GM23338 (cell line): ENCODE measurements at regions not wholly inside any gene's neighbourhood (a gene's known extent, or its start where the extent isn't known, plus 50 kb on each side); places are given as distances from the start of the nearest gene placed in this dataset.

Experiments used
- ATAC-seq: fragments of 200-7000 bp; cut with Tn5 transposase; 3 replicates; pipeline ENCODE4 v1.9.1; 2020
- DNase-seq: peaks from one replicate; pipeline ENCODE4 v3.0.0-alpha.2; 2015; ENCODE audit warnings: low spot score
- H2AFZ ChIP-seq: fragments of 200-600 bp; sonication (generic); 2 replicates; pipeline ENCODE4 v1.8.0; 2016; ENCODE audit warnings: antibody characterized with exemption, mild to moderate bottlenecking, moderate library complexity
- H3F3A ChIP-seq: fragments of 200-600 bp; sonication (generic); replicated peaks from 2 replicates; pipeline ENCODE4 v1.8.0; 2017; ENCODE audit warnings: antibody characterized with exemption, mixed run types, low read depth
- H3K27ac ChIP-seq: fragments of 200-600 bp; sonication (generic); 2 replicates; pipeline ENCODE4 v1.6.1; 2016; ENCODE audit warnings: low read depth
- H3K27me3 ChIP-seq: fragments of 200-600 bp; sonication (generic); 2 replicates; pipeline ENCODE4 v1.8.0; 2016; ENCODE audit warnings: mild to moderate bottlenecking, mixed run types, moderate library complexity; ENCODE audit not compliant: insufficient read depth
- H3K36me3 ChIP-seq: fragments of 200-600 bp; sonication (generic); 2 replicates; pipeline ENCODE4 v1.8.0; 2016; ENCODE audit warnings: mild to moderate bottlenecking; ENCODE audit not compliant: insufficient read depth
- H3K4me1 ChIP-seq: fragments of 200-600 bp; sonication (generic); 2 replicates; pipeline ENCODE4 v1.8.0; 2016; ENCODE audit warnings: mild to moderate bottlenecking, moderate library complexity; ENCODE audit not compliant: insufficient read depth
- H3K4me2 ChIP-seq: fragments of 200-600 bp; sonication (generic); 2 replicates; pipeline ENCODE4 v1.7.1; 2017; ENCODE audit warnings: mixed run types
- H3K4me3 ChIP-seq: fragments of 200-600 bp; sonication (generic); 2 replicates; pipeline ENCODE4 v1.6.1; 2016; ENCODE audit warnings: mixed run types
- H3K79me2 ChIP-seq: fragments of 200-600 bp; sonication (generic); replicated peaks from 2 replicates; pipeline ENCODE4 v1.8.0; 2017; ENCODE audit warnings: mild to moderate bottlenecking; ENCODE audit not compliant: insufficient read depth
- H3K9me2 ChIP-seq: fragments of 200-600 bp; sonication (generic); 2 replicates; pipeline ENCODE4 v1.8.0; 2017; ENCODE audit not compliant: insufficient read depth
- H4K20me1 ChIP-seq: fragments of 200-600 bp; sonication (generic); replicated peaks from 2 replicates; pipeline ENCODE4 v1.8.0; 2017; ENCODE audit warnings: mild to moderate bottlenecking; ENCODE audit not compliant: insufficient read depth
- H3K27ac Mint-ChIP-seq: 2 replicates; pipeline ENCODE4 v1.8.0; 2020; ENCODE audit warnings: inconsistent platforms, mild to moderate bottlenecking, moderate library complexity, mixed read lengths
- H3K27me3 Mint-ChIP-seq: 3 replicates; pipeline ENCODE4 v1.8.0; 2022; ENCODE audit warnings: low read depth, mild to moderate bottlenecking, moderate library complexity, mixed read lengths, inconsistent platforms; ENCODE audit not compliant: insufficient read depth, poor library complexity
- H3K36me3 Mint-ChIP-seq: 3 replicates; pipeline ENCODE4 v1.8.0; 2021; ENCODE audit warnings: low read depth, mild to moderate bottlenecking, inconsistent platforms, moderate library complexity, mixed read lengths
- H3K4me1 Mint-ChIP-seq: 3 replicates; pipeline ENCODE4 v1.8.0; 2020; ENCODE audit warnings: mild to moderate bottlenecking, inconsistent platforms, mixed read lengths
- H3K4me3 Mint-ChIP-seq: 3 replicates; pipeline ENCODE4 v1.8.0; 2021; ENCODE audit warnings: moderate library complexity, mild to moderate bottlenecking, inconsistent platforms, mixed read lengths
- H3K9me3 Mint-ChIP-seq: 3 replicates; pipeline ENCODE4 v1.8.0; 2020; ENCODE audit warnings: moderate library complexity, mild to moderate bottlenecking, inconsistent platforms, mixed read lengths
- EZH2 ChIP-seq: fragments of 200-600 bp; sonication (generic); IDR thresholded peaks from one replicate; pipeline ENCODE4 v1.8.0; 2017; ENCODE audit warnings: antibody characterized with exemption, mild to moderate bottlenecking, low read depth; ENCODE audit not compliant: unreplicated experiment
- JUNB ChIP-seq: IDR thresholded peaks from one replicate; pipeline ENCODE4 v1.6.1; 2016; ENCODE audit warnings: antibody characterized with exemption; ENCODE audit not compliant: unreplicated experiment
- POLR2AphosphoS5 ChIP-seq: IDR thresholded peaks from 2 replicates; pipeline ENCODE4 v1.6.1; 2016; ENCODE audit warnings: antibody characterized with exemption, low read depth
- STAT1 ChIP-seq: IDR thresholded peaks from one replicate; pipeline ENCODE4 v1.6.1; 2016; ENCODE audit warnings: antibody characterized with exemption; ENCODE audit not compliant: unreplicated experiment
- ZNF114 ChIP-seq: fragments of 250-450 bp; sonication (Bioruptor Pico); IDR thresholded peaks from 2 replicates; pipeline ENCODE4 v1.5.0; 2020; ENCODE audit warnings: mild to moderate bottlenecking, moderate library complexity
- ZNF331 ChIP-seq: fragments of 250-450 bp; sonication (Bioruptor Pico); IDR thresholded peaks from 2 replicates; pipeline ENCODE4 v1.5.0; 2020; ENCODE audit warnings: low read depth, mild to moderate bottlenecking, moderate library complexity
- TF ChIP-seq, protein P1 (sequence below): IDR thresholded peaks from one replicate; pipeline ENCODE4 v1.6.1; 2018; ENCODE audit warnings: antibody characterized with exemption; ENCODE audit not compliant: unreplicated experiment
- TF ChIP-seq, protein P2 (sequence below): fragments of 250-450 bp; sonication (Bioruptor Pico); IDR thresholded peaks from 2 replicates; pipeline ENCODE4 v1.5.0; 2020; ENCODE audit warnings: mild to moderate bottlenecking, moderate library complexity

DNA sequence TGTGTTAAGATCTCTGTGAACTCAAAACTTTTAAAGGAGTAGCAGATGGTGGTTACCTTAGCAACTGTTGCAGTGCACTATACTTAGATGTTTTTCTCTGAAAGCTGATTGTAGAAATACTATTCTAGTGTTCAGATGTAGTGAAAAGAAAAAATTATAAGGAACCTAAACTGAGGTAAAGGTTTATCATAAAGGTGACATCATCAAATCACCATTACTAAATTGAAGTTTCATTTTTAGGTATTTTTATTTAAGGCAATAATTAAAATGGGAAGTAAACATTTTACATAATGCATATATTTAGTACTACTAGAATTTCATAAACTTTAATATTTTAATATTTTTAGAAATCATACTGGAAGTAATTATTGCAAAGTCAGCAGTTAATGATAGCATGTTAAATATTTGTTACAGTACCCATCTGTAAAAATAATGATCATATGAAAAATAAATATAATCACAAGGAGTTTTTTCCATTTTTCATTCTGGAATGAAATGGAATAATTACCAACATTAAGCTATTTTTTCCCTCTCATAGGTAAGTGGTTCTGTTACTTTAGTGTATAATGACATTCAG lies 141.1 kb upstream of the NAV3 start:
- peaks cover 9% of the 10 kb centered on the region; the same call in 2 of the 3 replicates for H3K4me1 Mint-ChIP-seq
- ATAC-seq (no peak), DNase-seq (no peak)
- no peaks in the 10 kb centered on the region for H3K36me3 Mint-ChIP-seq
- no peak overlapping the region for H3K4me2 ChIP-seq
- H3K9me2 ChIP-seq, result no peaks in the 10 kb centered on the region; the same call in 1 of the 2 replicates
- H4K20me1 ChIP-seq, result no peaks in the 10 kb centered on the region
- H3K27me3 ChIP-seq, result no peaks in the 10 kb centered on the region
- H3K4me3 Mint-ChIP-seq, result no peak overlapping the region
- no peak overlapping the region for H3K27ac ChIP-seq
- H2AFZ ChIP-seq, result no peak overlapping the region
- no peaks in the 10 kb centered on the region for H3K4me1 ChIP-seq
- H3K4me3 ChIP-seq, result no peak overlapping the region
- H3K36me3 ChIP-seq, result no peaks in the 10 kb centered on the region
- no peaks in the 10 kb centered on the region for H3K79me2 ChIP-seq
- TF ChIP-seq, protein P1, sequence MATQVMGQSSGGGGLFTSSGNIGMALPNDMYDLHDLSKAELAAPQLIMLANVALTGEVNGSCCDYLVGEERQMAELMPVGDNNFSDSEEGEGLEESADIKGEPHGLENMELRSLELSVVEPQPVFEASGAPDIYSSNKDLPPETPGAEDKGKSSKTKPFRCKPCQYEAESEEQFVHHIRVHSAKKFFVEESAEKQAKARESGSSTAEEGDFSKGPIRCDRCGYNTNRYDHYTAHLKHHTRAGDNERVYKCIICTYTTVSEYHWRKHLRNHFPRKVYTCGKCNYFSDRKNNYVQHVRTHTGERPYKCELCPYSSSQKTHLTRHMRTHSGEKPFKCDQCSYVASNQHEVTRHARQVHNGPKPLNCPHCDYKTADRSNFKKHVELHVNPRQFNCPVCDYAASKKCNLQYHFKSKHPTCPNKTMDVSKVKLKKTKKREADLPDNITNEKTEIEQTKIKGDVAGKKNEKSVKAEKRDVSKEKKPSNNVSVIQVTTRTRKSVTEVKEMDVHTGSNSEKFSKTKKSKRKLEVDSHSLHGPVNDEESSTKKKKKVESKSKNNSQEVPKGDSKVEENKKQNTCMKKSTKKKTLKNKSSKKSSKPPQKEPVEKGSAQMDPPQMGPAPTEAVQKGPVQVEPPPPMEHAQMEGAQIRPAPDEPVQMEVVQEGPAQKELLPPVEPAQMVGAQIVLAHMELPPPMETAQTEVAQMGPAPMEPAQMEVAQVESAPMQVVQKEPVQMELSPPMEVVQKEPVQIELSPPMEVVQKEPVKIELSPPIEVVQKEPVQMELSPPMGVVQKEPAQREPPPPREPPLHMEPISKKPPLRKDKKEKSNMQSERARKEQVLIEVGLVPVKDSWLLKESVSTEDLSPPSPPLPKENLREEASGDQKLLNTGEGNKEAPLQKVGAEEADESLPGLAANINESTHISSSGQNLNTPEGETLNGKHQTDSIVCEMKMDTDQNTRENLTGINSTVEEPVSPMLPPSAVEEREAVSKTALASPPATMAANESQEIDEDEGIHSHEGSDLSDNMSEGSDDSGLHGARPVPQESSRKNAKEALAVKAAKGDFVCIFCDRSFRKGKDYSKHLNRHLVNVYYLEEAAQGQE, result no peak
- TF ChIP-seq EZH2 (no peak), ZNF331 (CRISPR knock-in tag) (no peak), POLR2AphosphoS5 (no peak), JUNB (no peak), STAT1 (no peak), ZNF114 (no peak)
- TF ChIP-seq, protein P2, sequence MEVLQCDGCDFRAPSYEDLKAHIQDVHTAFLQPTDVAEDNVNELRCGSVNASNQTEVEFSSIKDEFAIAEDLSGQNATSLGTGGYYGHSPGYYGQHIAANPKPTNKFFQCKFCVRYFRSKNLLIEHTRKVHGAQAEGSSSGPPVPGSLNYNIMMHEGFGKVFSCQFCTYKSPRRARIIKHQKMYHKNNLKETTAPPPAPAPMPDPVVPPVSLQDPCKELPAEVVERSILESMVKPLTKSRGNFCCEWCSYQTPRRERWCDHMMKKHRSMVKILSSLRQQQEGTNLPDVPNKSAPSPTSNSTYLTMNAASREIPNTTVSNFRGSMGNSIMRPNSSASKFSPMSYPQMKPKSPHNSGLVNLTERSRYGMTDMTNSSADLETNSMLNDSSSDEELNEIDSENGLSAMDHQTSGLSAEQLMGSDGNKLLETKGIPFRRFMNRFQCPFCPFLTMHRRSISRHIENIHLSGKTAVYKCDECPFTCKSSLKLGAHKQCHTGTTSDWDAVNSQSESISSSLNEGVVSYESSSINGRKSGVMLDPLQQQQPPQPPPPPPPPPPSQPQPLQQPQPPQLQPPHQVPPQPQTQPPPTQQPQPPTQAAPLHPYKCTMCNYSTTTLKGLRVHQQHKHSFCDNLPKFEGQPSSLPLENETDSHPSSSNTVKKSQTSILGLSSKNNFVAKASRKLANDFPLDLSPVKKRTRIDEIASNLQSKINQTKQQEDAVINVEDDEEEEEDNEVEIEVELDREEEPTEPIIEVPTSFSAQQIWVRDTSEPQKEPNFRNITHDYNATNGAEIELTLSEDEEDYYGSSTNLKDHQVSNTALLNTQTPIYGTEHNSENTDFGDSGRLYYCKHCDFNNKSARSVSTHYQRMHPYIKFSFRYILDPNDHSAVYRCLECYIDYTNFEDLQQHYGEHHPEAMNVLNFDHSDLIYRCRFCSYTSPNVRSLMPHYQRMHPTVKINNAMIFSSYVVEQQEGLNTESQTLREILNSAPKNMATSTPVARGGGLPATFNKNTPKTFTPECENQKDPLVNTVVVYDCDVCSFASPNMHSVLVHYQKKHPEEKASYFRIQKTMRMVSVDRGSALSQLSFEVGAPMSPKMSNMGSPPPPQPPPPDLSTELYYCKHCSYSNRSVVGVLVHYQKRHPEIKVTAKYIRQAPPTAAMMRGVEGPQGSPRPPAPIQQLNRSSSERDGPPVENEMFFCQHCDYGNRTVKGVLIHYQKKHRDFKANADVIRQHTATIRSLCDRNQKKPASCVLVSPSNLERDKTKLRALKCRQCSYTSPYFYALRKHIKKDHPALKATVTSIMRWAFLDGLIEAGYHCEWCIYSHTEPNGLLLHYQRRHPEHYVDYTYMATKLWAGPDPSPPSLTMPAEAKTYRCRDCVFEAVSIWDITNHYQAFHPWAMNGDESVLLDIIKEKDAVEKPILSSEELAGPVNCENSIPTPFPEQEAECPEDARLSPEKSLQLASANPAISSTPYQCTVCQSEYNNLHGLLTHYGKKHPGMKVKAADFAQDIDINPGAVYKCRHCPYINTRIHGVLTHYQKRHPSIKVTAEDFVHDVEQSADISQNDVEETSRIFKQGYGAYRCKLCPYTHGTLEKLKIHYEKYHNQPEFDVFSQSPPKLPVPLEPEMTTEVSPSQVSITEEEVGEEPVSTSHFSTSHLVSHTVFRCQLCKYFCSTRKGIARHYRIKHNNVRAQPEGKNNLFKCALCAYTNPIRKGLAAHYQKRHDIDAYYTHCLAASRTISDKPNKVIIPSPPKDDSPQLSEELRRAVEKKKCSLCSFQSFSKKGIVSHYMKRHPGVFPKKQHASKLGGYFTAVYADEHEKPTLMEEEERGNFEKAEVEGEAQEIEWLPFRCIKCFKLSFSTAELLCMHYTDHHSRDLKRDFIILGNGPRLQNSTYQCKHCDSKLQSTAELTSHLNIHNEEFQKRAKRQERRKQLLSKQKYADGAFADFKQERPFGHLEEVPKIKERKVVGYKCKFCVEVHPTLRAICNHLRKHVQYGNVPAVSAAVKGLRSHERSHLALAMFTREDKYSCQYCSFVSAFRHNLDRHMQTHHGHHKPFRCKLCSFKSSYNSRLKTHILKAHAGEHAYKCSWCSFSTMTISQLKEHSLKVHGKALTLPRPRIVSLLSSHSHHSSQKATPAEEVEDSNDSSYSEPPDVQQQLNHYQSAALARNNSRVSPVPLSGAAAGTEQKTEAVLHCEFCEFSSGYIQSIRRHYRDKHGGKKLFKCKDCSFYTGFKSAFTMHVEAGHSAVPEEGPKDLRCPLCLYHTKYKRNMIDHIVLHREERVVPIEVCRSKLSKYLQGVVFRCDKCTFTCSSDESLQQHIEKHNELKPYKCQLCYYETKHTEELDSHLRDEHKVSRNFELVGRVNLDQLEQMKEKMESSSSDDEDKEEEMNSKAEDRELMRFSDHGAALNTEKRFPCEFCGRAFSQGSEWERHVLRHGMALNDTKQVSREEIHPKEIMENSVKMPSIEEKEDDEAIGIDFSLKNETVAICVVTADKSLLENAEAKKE (CRISPR knock-in tag), result no peak
- no peaks in the 10 kb centered on the region for H3F3A ChIP-seq
- no peak overlapping the region for H3K27ac Mint-ChIP-seq
- H3K9me3 Mint-ChIP-seq, result no peaks in the 10 kb centered on the region
- H3K27me3 Mint-ChIP-seq, result no peaks in the 10 kb centered on the region
